ENCODE measurements at regions not wholly inside any gene's neighbourhood (a gene's known extent, or its start where the extent isn't known, plus 50 kb on each side); places are given as distances from the start of the nearest gene placed in this dataset.

DNA sequence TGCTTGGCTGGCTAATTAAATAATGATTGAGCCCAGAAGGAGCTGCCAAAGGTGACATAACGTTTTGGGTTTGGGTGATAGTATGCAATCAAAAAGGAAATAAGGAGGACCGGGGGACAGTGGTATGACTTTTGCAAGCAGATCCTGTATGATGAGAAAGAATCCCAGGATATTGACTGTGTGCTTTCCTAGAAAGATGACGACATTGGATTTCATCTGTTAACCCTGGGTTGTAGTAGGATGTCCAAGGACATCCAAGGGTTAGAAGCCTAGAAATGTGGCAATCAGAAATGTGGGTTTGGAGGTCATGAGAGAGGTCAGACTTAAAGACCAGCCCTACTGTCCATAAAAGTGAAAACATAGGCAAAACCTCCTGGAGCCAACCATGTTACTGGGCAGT is 50.3 kb upstream of the HMHB1 start:
- DNase-seq (ENCODE audit: low read depth) = no peak

DNA sequence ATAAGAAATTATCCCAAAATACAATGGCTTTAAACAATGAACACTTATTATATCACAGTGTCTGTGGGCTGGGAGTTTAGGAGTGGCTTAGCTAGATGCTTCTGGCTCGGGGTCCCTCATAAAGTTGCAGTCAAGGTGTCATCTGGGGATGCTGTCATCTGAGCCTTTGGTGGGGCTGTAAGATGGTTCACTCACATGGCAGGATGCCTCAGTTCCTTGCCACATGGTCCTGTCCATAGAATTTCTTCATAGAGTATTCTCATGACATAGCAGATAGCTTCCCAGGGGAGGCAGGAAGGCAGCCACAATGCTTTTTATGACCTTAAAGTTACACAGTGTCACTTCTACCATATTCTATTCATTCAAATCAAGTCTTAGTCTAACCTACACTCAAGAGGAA is 51.2 kb upstream of the HMHB1 start:
- DNase-seq (ENCODE audit: low read depth) = no peak

DNA sequence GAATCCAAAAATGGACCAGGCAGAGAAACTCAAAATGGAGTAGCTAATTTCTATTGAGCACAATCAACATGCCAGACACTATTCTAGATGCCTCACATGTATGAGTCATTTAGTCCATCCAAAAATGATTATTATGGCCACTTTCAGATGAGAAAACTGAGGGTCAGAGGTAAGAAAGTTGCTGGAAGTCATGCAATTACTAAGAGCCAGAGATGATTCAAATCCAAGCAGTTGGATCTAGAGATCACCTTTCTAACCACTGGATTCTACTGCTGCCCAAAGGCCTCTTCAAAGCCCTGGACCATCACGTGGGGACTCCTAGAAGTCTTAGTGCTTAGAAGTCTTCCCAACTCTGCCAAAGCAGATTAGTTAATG is 51.8 kb upstream of the HMHB1 start:
- DNase-seq (ENCODE audit: low read depth) = no peak

DNA sequence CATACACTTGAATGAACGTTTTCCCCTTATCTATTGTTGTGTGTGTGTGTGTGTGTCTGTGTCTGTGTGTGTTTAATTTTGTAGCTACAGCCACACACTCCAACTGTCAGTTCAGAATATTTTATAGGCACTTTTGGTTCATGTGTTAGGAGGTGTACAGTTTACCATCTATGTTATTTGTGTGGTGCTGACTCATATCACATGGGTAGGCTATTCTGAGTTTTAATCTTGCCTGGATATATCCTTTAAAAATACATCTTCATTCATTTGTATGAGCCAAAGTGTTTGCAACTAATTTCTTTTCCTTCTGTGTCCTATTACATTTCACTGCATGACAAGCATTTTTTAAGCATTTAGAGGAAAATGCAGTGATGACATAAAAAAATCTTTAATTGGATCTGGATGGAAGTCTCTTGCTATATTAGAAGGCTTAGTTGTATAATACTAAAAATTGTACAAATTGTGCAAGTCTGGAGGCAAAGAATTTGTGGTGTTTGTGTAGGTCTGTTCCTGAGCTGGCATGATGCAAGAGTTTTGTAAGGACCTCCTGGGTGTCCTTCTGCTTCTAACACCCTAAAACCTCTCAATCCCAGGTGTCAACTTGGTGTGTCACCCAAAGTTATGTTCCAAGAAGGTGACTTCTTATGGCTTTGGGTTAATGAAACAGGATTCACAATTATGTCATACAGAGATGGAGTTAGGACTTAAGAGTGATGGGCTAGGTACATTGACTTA is 52.4 kb upstream of the HMHB1 start:
- DNase-seq (ENCODE audit: low read depth) = no peak

DNA sequence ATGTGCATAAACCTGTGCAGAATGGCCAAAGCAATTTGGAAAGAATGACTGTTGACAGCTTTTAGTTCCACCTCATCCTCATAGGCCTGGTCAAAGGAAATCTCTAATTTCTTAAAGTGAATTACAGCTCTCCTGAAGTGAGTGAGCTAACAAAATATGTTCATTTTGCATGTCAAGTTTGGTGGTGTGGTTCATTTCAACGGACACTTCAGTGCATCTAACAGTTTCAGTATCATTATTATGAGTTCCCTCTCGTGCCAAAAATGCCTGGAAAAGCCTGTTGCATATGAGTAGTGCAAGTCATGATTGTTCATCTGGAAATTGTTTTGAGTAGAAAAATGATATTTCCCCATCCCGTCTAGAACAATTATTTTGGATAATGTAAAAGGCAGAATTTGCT is 53.2 kb upstream of the HMHB1 start:
- DNase-seq (ENCODE audit: low read depth) = no peak

DNA sequence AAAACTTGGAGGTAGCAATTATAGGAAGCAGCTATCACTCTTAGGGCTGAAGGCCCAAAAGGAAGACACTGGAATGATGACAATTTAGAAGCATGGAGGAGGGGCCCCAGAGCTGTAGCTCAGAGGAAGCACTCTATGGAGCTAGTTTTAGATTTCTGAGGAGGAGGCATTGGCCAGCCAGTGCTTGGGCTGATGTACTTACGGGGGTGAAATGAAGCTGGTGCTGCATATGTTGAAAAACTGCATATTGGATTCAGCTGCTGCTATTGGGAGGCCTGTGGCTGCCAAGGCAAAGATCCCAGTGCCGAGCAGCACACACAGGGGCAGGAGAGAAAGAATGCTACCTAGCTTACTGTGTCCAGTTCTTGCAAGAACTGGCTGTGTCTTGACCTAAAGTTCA is 53.9 kb upstream of the HMHB1 start:
- DNase-seq (ENCODE audit: low read depth) = no peak

DNA sequence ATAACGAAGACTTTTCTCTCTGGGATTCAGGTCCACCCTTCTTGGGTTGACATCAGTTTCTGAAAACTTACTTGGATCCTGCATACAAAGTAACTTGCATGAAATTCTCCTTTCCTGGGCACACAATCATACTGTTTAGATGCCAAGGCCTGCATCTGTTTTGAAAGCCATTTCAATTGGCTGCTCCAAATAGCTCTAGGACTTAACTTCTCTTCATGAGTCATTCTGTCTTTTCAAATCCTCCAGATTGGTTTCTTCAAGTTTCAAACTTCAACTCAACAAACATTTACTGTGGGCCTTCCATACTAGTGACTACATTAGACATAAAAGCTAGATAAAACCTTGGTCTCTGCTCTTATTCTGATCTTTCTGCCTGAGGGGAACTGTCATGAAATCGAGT is 54.8 kb upstream of the HMHB1 start:
- no peak for DNase-seq (ENCODE audit: low read depth)

DNA sequence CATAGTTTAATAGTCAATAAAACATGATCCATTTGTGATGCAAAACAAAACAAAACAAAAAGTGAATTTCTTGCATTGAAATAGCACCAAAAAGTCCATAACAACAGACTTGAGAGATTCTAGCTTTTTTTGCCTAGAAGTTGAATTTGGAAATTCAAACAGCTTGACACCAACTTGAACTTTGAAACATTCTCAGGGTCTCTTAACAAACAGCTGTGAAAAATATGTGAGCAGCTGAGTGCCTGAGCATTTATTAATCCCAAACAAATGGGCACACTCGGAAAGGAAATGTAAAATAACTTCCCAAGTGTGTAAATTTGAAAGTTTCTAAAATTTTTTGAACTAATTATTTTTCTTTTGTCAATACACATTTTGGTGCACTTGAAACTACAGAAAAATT is 56.0 kb upstream of the HMHB1 start:
- no peak for DNase-seq (ENCODE audit: low read depth)

DNA sequence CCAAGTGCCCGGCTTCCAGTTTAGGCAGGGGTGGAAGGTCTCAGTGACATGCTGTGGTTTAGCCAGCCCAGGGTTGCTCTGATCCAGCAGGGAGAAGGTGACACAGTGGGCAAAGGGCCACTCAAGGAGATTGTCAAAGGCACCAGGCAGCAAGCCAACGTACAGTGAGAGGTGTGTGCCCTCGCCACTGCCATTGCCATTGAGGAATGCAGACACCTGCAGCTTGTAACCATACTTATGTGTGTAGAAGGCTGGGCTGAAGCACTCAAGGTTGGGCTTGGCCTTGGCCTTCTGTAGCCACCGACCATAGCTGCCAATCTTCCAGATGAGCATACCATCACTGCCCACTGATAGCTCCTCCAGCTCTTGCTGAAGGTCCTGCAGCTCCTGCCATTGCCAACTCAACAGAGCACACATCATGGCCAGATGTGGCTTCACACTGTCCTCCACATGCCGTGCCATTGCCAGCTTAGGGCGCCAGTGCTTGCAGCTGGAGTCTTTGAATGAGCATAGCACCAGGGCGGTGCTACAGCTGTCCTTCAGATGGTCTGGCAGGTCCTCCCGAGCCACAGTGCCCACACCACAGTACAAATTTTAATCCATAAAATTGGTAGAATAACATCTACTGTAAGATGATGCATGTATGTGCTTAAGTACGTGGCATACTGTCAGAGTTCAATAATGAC is 59.7 kb upstream of the HMHB1 start:
- no peak for DNase-seq (ENCODE audit: low read depth)

DNA sequence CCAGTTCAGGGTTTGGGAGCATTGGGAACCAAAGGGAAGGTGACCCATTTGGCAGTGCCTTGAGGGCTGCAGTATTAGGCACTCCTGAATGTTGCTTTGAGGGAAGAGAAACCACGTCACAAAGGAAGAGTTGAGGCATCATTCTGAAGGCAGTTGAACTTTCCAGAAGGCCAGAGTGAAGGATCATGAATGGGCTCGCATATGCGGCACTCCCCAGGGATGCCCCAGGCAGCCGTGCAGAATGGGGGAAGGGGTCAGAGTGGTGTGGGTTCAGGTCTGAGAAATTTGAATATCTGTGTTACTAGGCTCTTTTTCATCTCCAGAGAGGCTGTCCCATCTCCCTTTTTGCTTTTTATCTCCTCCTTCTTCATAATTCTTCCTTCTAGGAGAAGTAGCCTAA is 60.6 kb upstream of the HMHB1 start:
- DNase-seq (ENCODE audit: low read depth) = no peak

DNA sequence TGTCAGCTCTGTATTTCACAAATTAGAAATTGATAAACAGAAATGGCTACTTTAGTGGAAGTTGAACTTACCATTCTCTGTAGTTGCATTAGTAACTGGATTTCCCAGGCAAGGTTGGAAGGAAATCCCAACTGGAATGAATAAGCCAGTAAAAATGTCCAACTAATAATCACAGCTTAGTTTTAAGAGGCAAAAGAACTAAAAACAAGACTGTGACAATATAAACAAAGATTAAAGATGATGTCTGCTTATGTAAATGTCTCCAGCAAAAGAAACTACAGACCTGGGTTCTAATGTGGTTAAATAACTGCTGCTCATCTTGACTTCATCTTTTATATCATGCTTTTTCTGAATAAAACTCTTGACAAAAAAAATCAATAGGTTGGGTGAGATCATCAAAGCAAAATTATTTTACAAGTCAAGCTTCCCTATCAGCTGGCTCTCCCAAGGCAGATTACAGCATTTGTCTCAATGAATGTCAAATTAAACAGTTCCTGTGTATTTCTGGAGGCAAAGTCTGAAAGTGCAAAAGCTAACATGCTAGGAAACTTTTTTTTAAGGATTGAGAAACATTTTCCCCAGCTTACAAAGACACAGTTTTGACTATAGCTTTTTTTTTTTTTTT is 62.3 kb upstream of the HMHB1 start:
- no peak for DNase-seq (ENCODE audit: low read depth)

DNA sequence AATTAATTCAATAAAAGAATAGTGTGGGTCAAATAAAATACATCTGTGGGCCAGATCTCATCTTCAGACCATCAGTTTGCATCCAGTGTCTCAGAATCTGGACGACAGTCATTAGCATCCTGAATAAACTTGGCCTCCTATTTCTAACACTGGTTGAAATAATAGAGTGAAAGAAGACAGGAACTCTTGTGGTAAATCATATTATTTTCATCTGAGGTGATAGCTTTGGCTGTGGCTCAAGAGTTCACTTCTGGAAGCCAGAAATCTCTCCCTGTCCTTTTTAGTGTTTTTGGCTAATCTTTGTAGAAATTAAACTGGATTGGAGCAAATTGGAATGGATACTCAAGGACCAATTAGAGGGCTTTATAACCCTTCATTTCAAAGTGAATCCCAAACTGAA is 63.4 kb upstream of the HMHB1 start:
- no peak for DNase-seq (ENCODE audit: low read depth)

DNA sequence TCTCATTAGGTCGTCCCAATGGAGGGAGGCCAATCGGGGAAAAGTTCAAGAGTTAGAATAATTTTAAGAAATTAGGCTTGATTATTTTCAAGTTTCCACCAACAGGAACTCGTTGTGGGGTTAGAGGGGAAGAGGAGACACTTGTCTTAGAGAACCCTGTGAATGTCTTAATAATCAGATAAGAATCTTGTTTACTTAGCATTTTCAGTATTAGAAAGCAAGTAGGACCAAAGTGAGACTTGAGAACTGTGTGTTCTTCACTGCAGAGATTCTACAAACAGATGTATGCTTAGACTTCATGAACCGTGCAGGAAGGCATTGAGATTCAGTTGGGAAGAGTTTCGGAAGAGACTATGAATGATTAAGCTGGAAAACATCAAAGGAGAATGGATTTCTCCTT is 69.0 kb upstream of the HMHB1 start:
- DNase-seq (ENCODE audit: low read depth) = no peak

DNA sequence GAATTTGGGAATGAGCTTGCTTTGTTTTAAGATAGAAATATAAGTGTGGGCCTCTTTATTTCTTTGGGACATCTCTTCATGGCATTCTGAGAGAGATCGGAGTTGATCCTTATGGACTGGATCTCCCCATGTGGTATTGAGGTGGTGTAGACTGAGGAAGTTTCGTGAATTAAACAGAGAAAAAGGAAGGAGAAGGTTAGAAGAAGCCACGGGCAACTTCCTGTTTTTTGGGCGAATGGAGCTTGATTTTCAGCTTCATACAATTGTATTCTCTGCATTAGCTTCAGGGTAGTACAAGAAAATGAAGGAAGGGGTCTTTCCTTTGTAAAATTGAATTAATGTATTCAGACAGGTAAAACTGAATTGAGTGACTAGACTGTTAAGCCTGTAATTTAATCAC is 70.5 kb upstream of the HMHB1 start:
- no peak for DNase-seq (ENCODE audit: low read depth)

DNA sequence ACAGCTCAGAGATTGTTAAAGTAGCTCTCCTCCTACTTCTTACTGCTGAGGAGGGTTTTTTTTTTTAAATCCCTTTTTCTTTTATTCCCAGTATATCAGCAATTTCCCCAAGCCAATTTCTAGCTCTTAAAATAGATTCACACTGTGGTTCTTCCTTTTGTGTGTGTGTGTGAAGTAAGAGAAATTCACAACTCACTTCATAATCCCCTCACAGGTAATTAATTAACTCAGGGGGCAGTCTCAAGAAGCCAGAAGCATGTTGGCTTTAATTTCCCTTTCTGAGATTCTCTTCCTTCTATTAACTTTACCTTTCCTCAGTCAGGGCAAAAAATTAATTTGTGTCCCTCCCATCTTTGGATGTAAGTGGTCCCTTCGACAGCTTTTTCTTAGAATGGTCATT is 71.0 kb upstream of the HMHB1 start:
- DNase-seq (ENCODE audit: low read depth) = no peak

DNA sequence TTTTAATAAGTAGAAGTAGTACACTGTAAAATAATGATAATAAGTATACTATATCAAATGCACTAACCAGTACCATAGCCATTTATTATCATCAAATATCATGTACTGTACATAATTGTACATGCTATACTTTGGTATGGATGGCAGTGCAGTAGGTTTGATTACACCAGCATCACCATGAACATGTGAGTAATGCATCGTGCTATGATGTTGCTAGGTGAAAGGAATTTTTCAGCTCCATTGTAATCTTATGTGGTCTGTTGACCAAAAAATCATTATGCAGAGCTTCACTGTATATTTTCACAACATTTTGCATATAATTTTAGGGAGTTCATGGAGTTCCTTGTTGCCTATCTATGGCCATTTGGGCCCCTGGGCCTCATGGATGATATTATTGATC is 72.2 kb upstream of the HMHB1 start:
- no peak for DNase-seq (ENCODE audit: low read depth)

DNA sequence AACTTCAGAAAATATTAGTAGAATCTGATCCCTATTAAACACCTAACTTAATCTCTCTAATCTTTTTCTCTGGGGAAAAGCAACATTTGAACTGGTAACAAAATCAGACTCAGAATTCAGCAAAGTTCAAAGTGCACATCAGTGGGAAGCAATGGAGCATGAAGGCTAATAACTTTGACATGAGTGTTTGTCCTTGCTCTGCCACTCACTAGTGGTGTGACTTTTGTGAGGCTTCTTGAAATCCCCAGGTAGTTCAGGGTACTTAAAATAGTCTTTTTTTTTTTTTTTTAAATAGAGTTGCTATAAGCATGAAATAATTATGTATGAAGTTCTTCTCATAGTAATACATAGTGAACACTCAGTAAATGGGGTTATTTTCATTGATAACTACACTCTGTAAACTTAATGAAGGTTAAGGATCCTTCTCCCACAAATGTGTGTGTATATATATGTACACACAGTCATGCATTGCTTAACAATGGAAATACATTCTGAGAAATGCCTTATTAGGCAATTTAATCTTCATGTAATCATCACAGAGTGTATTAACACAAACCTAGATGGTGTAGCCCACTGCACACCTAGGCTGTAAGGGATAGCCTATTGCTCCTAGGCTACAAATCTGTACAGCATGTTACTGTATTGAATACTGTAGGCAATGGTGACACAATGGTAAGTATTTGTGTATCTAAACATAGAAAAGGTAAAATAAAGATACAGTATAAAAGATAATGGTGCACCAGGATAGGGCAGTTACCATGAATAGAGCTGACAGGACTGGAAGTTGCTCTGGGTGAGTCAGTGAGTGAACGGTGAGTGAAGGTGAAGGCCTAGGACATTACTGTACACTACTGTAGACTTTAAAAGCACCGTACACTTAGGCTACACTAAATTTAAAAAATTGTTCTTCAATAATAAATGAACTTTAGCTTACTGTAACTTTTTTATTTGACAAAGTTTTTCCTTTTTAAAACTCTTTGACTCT is 73.3 kb upstream of the HMHB1 start:
- no peak for DNase-seq (ENCODE audit: low read depth)

DNA sequence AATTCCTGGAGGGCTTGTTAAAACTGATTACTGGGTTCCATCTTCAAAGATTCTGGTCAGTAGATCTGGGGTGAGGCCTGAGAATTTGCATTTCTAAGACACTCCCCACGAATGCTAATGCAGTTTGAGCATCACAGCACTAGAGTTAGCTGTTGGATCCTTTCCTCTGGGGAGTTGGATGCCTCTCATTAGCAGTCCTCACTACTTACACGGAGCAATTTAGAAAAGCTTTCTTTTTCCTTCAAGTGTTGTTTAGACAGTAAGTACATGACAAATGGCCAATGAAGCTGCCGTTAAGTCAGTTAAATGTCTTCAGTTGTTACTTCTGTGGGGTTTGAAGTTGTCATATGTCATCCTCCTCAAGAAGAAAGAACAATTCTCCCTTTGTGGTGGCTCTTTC is 74.9 kb upstream of the HMHB1 start:
- no peak for DNase-seq (ENCODE audit: low read depth)

DNA sequence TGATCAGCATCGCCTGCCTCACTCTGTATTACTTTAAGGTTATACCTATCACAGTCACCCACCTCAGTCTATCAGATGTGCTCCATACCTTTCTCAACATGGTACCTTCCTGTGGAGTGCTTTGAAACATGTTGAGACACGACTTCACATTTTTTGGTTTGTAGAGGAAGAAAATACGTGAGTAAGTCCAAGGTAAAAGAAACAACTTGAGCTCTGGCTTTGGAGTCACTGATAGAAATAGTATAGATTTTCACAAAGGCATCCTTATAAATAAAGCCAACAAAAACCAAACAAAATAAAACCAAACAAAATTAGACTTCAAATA is 77.5 kb upstream of the HMHB1 start:
- DNase-seq (ENCODE audit: low read depth) = no peak

DNA sequence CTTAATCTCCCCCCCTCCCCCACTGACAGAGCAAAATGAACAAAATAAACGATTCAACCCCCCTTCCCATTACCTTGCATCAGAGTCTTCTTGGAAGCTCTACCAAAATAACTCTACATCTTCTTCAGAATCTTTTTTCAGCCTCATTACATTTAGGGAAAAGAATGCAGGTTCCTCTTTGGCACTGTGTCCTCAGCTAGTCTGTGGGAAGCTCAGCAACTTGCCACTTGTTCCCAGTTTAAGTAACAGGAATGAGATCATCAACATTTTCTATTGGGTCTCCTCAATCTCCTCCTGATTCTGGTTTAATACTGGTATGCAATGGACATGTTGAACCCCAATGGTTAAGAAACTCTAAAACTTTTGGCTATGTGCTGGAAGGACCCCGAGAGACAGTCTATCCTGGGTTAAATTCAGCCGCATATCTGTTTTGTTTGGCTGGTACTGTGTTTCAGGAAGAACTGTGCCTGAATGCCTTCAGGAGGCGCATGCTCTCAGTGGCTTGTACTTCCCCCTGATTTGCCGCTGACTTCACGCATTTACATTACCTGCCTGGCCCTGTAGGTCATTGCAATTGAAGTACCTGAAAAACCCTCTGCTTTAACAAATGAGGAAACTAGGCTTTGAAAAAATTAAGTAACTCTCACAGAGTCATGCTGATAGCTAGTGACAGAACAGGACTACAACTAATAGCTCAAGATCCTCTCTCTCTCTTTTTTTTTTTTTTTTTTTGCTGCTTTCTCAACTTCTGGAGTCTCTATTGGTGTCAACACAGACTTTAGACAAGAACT is 78.1 kb upstream of the HMHB1 start:
- DNase-seq (ENCODE audit: low read depth) = no peak

DNA sequence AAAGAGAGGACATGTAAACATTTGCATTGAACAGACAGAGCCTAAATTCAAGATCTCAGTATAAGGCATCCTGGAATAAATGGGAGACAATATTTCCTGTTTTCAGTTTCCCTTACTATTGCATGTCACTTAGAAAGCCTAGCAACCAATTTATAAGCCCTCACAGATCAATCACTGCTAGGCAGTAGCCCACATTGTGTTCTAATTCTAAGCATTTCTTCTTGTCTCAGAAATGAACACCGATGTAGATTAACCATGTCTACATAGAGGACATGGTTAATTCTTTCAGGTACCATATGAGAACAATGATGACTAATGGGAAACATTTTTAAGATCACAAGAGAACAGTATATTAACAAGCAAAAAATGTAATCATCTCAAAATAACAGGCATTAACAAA is 79.6 kb upstream of the HMHB1 start:
- no peak for DNase-seq (ENCODE audit: low read depth)

Data from HS-27A (cell line).